Kidney glomerular epithelial cell (primary cell): ENCODE measurements at regions not wholly inside any gene's neighbourhood (a gene's known extent, or its start where the extent isn't known, plus 50 kb on each side); places are given as distances from the start of the nearest gene placed in this dataset.
"Not testable (repeated sequence)": the region's sequence is repeated elsewhere in the genome, so short reads cannot be mapped to it uniquely, and the experiment has no call there.

ENCODE experiments used
- DNase-seq: peaks from one replicate; lab custom pipeline; 2025; lab: John Stamatoyannopoulos, UW

DNA sequence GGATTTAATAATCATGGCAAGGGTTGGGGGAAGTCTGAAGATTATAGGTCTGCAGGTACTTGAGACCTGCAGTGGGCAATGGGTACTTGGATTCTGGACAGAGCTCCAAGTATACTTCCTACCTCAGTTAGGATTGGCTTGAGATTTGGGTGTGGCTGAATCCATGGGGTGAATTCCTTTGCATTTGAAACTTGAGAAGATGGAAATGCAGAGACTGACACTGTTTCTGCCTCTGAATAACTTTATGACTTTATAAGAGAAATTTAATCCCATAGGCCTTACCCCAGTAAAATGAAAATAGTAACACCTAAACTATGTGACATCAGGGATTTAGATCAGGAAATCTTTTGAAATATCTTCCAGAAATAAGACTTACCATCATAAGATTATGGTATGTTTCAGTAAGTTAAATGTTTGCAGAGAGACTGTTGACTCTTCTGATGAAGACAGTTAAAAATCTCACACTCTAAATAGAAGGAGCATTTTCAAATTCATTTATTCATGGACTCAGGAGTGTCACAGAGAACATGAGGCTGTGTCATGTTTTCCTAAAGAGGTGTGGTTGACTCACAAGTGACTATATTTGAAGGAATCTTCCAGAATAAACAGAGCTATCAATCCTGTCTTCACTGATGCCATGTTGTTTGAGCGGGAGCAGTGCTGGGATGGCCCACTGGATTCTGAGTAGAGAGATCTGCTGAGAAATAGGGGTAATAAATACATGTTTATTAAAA lies 513.5 kb upstream of the NR3C2 start:
- DNase-seq = no peak

DNA sequence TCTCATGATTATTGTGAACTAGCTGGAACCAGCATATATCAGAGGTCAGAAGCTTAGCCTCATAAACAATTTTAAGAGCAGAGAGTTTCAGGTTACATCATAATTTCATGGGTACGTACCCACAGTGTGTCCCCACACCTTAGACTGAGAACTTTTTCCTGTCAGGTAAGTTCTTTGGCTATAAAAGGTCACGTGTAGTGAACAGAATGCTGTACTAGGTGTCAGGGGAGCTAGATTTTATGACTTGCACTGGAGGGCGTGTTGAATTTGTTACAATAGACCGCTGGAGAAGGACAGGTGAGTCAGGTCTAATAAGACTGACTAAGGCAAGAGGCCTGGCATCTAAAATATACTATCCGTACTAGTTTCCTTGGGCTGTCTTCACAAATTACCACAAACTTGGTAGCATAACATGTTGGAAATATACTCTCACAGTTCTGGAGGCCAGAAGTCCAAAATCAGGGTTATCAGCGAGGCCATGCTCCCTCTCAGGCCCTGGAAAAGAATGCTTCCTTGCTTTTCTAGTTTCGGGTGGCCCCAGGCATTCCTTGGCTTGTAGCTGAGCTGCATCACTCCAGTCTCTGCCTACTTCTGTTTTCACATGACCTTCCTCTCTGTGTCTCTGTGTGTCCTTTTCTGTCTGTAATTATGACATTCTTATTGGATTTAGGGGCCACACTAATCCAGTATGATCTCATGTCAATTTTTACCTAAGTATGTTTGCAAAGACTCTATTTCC lies 512.0 kb upstream of the NR3C2 start:
- DNase-seq = no peak

DNA sequence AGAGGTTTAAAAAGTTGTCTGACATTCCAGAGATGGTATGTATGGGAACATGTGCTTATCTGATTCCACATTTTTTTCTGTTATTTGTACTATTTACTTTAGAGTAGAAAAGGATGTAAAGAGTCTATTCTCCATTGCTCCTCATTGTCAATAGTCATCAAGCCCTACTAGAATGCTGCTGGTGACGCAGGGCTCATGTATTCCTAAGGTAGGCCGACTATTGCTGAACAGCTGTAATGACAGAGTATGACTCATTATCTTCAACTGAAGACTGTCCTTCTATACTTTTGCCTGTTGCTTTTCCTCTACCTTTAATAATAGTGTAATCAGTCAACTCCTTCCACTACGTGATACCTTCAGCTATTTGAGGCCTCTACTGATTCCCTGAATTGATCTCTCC lies 509.1 kb upstream of the NR3C2 start:
- no peak for DNase-seq

DNA sequence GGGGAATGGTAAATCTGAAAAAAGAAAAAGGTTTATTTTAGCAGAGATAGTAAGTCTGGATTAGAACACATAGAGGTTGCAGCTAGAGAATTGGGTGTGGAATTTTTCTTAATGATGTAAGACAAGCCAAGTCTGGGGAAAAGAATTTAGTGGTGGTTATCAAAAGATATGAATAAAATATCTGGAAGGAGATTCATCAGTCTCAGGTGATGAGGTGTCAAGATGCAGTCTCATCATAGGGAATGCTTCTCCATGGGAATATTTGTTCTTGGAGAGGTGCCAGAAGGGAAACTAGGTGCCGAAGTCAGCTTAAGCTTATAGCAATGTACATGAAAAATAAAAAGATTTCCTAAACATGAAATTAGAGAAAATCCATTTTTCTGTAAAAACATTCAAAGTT lies 504.1 kb upstream of the NR3C2 start:
- DNase-seq = no peak

DNA sequence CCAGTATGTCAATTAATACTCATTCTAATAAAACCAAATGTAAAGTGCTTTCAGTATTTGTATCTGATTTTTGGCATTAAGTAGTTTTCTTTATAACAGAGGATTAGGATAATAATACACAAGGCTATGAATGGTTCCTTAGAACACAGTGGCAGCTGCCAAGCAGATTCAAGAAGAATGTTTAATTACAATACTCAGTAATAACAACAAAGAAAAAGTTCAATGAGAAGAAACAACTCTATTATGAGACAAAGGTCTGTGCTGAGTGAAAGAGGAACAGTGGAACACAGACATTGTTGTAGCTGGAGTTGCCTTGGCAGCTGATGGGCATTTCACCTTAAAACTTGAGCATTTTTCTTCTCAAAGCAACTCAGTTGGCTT lies 502.6 kb upstream of the NR3C2 start:
- no peak for DNase-seq

DNA sequence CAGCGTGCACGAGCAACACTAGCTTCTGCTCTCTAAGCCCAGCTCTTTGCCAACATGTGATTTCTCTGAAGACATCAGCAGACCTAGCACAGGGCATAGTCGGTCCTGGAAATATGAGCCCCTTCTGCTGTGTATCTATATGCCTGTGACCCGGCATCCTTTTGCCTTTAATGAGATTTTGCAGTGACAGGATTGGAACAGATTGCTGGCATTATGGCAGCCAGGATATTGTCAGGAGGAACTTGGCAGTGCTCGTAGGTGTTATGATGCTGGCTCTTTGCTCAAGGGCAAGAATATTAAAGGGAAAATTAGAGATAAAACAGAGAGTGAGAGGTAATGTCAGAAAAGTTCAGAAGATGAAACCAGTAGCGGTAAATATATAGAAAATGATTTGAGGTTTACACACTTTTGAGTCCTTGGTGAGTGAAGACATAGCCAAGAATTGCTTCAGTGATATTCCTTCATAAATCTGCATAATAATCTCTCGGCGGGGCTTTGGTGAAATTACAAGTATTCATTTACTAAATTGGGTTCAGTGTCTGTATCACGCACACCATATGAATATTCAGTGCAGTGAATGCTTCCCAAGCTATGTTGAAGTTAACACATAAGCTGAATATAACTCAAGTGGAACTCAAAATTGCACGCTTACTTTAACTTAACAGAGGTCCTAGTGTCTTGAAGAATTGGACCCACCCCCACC lies 502.1 kb upstream of the NR3C2 start:
- DNase-seq = no peak

DNA sequence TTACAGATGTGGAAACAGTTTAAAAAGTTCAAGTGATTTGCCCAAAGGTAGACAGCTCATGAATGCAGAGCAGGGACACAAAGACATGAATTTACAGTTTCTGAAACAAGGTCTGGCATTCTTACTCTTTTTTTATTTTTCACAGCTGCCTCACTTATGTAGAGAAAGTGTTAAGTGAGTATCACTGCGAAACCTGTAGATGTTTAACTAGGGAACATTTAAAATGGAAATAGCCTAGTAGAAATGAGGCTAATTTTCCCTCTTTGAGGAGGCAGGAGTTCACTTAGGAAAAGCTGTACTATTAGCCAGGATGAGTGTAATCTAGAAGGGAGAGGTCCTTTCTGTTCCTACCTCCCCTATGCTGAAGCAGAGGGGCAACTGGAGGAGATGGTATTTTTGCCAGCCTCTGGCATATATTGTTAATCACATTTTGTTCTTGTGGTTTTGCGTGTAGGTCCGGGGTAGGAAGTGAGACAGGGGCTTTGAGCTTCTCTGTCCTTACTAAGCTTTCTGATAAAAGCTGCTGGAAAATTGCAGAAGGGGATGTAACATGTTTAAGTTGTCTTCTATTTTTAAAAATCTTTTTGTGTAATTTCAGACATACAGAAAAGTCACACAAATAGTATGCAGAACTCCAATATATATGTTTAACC lies 492.8 kb upstream of the NR3C2 start:
- DNase-seq = no peak

DNA sequence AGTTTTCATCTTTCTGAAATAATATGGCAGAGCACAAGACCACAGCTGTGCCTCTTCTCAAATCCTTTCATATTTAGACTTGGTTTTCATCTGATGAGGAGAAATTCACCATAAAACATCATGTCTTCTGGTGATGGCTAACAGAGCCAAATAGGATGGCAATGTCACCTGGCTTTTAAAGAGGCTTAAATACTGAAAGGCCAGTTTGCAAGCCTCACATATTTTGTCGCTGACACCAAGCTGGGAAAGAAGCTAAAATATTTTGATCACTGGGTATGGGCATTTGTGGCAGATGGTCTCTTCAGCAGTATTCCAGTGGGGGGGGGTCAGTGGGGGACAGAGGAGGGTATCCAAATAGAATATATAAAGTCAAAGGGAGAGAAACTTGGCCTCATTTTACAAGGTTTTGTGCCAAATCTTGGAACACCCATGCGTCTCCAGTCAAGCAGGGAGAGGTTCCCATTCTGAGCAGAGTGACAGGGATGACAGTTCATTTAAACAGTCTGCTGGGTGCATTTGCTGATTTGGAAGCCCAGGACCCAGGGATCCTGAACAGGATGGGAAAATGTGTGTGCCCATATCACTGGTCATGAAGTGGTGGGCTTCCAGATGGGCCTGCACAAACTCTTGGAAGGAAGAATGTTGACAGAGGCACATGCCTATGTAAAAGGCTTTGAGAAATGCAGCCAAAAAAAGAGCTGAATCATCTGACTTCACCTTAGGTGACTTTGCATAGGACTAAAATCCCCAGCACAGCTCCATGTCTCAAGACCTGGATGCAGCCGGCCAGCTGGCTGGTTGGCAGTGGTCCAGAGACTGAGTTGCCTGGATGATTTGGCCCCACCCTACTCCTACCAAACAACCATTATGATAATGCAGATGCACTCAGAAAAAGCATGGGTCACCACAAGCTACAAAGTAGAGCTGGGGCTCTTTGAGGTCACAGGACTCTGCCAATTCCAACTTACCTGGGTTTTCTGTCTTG lies 484.4 kb upstream of the NR3C2 start:
- DNase-seq = no peak

DNA sequence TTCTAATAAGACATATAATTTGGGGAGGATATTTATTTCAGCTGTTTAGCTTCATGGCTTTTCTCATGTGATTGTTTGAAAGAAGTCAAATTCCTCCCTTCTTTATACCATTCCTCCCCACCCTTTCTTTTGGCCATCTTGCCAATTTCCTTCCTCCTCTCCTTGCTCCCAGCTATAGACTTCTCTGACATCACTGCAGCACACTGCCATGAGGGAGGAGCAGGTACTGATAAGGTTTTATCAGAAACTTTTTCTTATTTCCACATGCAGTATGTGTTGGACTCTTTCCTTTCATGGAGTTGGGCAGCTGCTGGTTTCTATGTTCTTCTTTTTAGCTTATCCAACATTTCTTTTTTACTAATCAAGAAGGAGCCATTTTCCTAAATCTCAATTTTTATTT lies 481.7 kb upstream of the NR3C2 start:
- DNase-seq = no peak

DNA sequence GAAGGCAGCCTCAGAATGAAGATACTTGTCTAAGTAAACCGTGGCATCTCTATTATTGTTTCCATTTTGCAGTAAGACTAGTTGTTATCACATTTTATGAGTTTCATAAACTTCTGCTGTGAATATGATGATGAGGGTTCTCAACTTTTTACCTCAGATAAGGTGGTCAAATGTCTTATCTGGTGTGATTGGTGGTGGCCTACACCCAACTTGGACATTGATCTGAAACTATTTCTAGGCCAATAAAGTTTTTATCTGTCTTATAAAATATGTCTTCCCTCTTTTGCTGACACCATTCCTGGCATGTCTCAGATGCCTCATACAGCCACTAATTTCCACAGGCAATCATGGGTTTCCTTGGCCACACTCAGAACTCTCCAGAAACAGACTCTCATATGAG lies 480.3 kb upstream of the NR3C2 start:
- no peak for DNase-seq

DNA sequence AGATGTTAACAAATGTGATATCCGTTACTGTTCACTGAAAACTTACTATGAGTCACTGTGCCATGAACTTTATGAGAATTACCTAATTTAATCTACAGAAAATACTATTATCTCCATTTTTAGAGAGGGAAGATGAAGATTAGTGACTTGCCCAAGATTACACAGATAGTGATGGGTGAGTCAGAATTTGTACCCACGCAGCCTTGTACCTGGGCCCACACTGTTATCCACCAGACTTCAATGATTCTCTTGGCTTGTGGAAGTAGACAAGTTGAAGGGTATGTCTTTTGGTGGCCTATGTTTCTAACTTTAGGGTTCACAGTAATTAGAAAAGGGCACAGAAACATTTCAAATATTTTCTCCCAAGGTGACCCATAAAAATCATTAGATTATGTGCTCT lies 472.5 kb upstream of the NR3C2 start:
- DNase-seq = no peak

DNA sequence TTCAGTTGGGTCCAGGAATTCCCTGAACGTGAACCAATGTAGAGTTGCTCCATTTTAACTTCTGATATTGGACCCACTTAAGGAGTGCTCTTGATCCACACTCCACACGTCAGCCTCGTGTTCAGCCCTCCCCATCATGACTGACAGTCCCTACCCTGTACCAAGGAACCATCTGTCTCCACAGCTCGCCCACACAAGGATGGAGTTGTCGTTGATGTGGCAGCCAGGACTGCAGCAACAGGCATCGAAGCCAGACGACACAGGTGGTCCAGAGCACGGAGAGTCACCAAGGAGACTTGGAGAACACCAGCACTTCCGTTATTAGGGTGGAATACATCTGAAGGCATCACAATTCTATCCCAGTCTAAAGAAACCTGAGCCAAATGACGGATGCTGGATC lies 472.1 kb upstream of the NR3C2 start:
- DNase-seq = no peak

DNA sequence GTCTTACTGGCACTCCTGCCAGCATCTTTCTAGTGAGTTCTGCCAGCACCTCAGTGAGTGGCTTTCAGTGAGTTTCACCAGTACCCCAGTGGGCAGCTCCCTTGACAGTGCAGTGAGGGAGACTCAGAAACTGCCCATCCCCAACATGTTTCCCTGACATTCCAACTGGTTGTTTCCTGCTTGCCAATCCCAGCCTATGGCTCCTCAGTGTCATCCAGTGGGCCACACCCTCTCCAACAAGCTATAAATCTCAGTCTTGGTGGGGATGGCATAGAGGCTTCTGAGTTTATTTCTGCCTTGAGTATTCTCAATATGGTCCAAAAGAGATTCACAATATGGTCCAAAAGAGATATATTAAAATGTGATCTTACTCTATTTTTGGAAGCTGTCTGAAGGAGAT lies 461.2 kb upstream of the NR3C2 start:
- no peak for DNase-seq

DNA sequence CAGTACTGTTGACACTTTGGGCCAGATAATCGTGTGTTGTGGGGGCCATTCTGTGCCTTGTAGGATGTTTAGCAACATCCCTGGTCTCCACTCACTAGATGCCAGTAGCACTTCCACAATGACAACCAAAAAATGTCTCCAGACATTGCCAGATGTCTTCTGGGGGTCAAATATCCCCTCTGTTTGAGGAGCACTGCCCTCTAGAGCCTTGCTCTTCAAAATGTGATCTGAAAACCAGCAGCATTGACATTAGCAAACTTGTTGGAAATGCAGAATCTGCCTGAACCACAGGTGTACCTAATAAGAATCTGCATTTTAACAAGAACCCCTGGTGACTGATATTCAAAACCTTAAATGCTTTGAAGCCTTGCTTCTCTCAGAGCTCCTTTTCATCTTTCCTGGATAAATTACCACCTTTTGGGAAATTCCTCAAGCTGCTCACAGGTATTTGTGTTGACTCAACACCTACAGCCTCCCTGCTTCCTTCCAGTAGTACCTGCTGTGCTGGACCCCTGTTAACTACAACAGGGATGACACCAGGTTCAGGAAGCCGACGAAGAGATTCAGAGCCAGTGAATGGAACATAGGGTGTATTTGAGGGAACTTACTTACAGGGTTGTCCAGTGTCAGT lies 459.0 kb upstream of the NR3C2 start:
- no peak for DNase-seq

DNA sequence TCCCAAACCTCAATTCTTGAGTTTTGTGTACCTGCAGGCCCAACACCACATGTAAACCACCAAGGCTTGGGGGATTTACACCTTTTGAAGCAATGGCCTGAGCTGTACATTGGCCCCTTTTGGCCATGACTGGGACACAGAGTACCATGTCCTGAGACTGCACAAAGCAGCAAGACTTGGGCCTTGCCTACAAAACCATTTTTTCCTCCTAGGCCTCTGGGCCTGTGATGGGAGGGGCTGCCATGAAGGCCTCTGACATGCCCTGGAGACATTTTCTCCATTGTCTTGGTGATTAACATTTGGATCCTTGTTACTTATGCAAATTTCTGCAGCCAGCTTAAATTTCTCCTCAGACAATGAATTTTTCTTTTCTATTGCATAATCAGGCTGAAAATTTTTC lies 455.9 kb upstream of the NR3C2 start:
- DNase-seq = not testable (repeated sequence)

DNA sequence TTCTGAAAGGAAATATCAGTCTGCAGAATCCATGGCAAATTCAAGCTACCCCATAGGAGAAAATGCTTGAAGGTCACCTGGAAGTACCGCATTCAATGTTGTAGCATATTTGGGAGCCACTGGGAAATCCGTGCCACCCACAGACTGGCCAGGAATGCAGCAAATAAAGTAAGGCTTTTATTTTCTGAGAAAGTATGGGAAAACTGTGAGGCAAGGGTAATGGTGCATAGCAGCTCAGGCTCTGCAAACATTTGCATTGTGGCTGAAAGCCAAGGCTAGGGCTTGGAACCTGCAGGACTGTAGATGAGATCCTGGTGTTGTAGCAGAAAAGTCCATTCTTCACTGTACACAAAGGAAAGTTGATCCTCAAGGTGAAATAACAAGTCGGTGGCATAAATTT lies 450.9 kb upstream of the NR3C2 start:
- DNase-seq = peak; percentile 70

DNA sequence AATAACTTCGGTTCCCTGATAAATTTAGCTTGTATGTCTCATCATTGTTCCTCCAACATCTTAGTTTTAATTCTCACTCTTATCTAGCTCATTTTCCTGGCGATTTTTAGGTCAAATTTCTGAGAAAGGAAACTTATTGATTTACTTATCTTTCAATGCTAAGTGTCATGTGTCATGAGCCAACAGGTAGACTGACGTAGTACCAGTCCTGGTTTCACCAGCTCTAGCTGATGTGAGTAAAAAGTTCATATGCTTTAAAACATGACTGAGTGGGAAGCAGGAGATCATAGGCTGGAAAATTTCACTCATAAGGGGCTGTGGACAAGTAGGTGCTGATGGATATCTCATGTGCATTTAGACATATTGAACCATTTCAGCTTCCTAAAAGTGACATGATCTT lies 441.7 kb upstream of the NR3C2 start:
- no peak for DNase-seq

DNA sequence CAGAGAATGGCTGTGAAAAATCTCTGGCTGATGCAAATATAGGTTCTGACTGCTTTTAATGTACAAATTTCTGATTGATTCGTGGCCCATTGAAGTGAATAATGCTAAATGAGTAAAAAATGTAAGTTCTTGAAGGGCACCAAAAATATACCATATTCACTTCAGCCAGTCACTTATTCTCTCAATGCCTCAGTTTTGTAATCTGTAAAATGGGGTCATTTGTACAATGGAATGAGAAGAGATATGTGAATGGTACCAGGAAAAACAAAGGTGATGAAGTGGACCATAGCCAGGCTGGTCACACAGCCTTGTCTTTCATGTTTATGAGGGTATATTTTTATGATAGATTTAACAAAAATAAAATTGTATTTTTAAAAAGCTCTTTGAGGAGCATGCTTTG lies 441.2 kb upstream of the NR3C2 start:
- DNase-seq = no peak

DNA sequence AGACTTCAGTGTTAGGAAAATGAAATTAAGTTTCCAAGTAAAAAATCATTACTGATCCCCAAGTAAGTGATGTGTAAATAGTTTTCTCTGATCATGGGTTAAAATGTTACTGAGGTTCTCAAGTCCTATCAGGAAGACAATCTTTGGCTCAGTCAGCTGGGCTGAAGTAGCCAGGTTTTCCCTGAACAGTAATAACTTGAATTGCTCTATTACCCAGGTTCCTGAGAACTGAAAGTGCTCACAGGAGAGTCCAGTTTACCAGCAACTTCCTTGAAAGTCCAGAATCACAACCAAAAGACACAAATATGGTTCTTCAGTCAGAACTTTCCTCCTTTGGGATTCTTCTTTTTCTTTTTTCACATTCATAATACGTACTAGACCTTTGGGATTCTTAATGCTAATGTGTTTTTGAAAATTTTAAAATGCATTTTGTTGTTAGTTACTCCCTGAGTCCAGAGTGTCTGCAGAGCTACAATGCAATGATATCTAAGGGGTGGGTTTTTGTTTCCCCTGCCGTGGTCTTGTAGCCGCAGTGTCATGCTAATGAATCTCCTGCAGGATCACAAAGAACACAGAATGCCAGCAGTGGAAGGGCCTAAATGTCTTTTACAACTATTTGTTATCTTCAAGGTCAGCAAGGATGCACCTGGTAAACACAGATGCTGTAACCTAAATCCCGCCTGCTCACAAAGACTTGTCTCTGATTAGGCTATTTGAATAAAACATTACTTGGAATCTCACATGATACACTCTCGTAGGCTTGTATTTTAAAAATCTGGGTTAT lies 439.8 kb upstream of the NR3C2 start:
- no peak for DNase-seq

DNA sequence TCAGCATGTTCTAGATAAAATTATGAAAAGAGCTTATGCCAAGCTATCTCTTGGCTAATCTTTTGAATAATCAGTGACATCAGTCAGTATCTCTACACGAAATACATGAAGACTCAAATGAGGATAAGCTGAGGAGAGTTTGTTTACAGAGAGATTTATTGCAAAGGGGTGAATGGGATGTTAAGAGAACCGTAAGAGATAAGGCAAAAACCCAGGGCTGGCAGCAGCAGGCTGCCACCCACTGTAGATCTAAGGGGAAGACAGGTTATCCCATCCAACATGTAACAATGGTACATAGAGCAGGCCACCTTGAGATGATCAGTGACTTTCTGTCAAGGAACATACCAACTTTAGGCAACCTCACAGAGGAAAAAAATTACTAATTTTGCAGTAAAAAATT lies 432.1 kb upstream of the NR3C2 start:
- DNase-seq = no peak
